Activated CD8-positive, alpha-beta T cell treated with anti-CD3 and anti-CD28 coated beads, Interleukin-2, amount 10 ng/mL, durations not matched to agents 7 days and 5 days (primary cell): ENCODE measurements at regions not wholly inside any gene's neighbourhood (a gene's known extent, or its start where the extent isn't known, plus 50 kb on each side); places are given as distances from the start of the nearest gene placed in this dataset.

Experiments
- ATAC-seq: fragments of 150-1000 bp; cut with Tn5 transposase; one replicate; pipeline ENCODE4 v1.10.0; 2021; ENCODE audit warnings: moderate library complexity
- CTCF ChIA-PET: fragments of 350-600 bp; sonication (Branson Sonifier 250); formaldehyde crosslinking; loops from one replicate; lab custom pipeline; 2021; ENCODE audit warnings: antibody characterized with exemption; lab: Charles Lee
- POLR2A ChIA-PET: fragments of 350-600 bp; sonication (Branson Sonifier 250); formaldehyde crosslinking; loops from one replicate; lab custom pipeline; 2021; ENCODE audit warnings: antibody characterized with exemption; lab: Charles Lee
- DNase-seq: peaks from one replicate; pipeline ENCODE4 v3.0.0-alpha.2; 2020
- H3K27ac Mint-ChIP-seq: one replicate; pipeline ENCODE4 v1.8.0; 2021; ENCODE audit warnings: mild to moderate bottlenecking, mixed read lengths
- H3K27me3 Mint-ChIP-seq: one replicate; pipeline ENCODE4 v1.8.0; 2021; ENCODE audit warnings: low read depth, mixed read lengths
- H3K36me3 Mint-ChIP-seq: one replicate; pipeline ENCODE4 v1.8.0; 2021; ENCODE audit warnings: low read depth, mixed read lengths
- H3K4me1 Mint-ChIP-seq: one replicate; pipeline ENCODE4 v1.8.0; 2021; ENCODE audit warnings: low read depth, mixed read lengths
- H3K4me3 Mint-ChIP-seq: one replicate; pipeline ENCODE4 v1.8.0; 2021; ENCODE audit warnings: mild to moderate bottlenecking, mixed read lengths
- H3K9me3 Mint-ChIP-seq: one replicate; pipeline ENCODE4 v1.8.0; 2022; ENCODE audit warnings: mixed read lengths; ENCODE audit not compliant: insufficient read depth

GRCh38 chr2:100756704-100757103 lies 63.2 kb upstream of the NPAS2 start:
- Mint-ChIP-seq H3K27me3 (peaks cover 12% of the 10 kb centered on the region), H3K4me1 (no peaks in the 10 kb centered on the region), H3K4me3 (no peak overlapping the region), H3K9me3 (no peaks in the 10 kb centered on the region), H3K36me3 (no peaks in the 10 kb centered on the region), H3K27ac (no peak overlapping the region)
- ChIA-PET CTCF (no interaction called here), POLR2A (no interaction called here)
- ATAC-seq (no peak), DNase-seq (no peak)

DNA sequence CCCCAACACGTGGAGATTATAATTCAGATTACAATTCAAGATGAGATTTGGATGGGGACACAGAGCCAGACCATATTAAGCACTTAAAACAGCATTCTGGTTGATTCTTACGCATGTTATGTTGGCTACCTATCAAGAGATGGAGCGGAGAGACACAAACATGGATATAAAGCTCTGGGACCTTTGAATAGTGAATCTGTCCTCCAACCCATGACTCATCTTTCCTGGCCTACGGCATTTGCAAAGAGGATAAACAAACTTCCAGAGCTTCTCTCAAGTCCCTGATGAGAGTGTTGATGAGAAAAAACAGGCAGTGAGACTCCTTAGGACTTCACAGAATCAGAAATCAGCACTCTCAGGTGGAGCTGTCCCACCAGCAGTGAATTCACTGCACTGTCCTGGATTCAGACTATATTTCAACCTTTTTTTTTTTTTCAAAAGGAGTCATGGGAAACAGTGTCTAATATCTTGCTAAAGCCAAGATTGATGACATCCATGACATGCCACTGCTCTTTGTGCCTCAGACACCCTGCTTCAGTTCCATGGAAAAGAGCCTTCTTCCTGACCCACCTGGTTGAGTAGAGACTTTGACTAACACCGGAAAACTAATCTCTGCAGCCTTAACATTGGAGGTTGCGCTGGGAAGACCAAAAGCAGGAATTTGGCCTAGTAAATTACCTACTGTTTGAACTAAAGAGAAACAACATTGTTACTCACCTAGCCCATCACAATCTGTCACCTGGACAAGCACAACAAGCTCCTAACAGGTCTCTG lies 62.1 kb upstream of the NPAS2 start:
- Mint-ChIP-seq H3K27ac (no peak overlapping the region), H3K9me3 (no peaks in the 10 kb centered on the region), H3K36me3 (no peaks in the 10 kb centered on the region), H3K4me3 (no peak overlapping the region), H3K4me1 (no peaks in the 10 kb centered on the region), H3K27me3 (peaks cover 9% of the 10 kb centered on the region)
- CTCF ChIA-PET, result no interaction called here
- POLR2A ChIA-PET, result no interaction called here
- DNase-seq, result no peak
- no peak for ATAC-seq

DNA sequence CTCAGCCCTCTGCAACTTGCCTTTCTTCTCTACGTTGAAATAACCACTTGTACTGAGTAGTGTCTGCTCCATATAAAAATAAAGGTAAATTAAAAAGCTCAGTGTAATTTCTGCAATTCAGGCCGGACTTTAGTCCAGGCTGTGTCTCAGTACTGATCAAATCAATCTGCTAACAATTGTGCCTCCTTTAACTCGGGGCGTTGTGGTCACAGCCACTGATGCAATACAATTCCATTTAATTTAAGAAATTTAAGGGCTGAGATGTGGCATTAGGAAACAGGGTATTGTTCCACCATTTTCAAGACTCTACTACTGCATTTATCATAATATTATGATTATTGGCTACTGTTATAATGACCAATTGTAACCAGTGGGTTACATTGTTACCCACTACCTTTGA lies 60.0 kb upstream of the NPAS2 start:
- ATAC-seq (no peak), DNase-seq (no peak)
- ChIA-PET CTCF (no interaction called here), POLR2A (no interaction called here)
- H3K36me3 Mint-ChIP-seq, result no peaks in the 10 kb centered on the region
- H3K27ac Mint-ChIP-seq, result no peak overlapping the region
- peaks cover 7% of the 10 kb centered on the region for H3K27me3 Mint-ChIP-seq
- no peaks in the 10 kb centered on the region for H3K9me3 Mint-ChIP-seq
- H3K4me3 Mint-ChIP-seq, result no peak overlapping the region
- H3K4me1 Mint-ChIP-seq, result no peaks in the 10 kb centered on the region

- Mint-ChIP-seq H3K36me3 (no peaks in the 10 kb centered on the region), H3K4me3 (no peak overlapping the region), H3K27me3 (peaks cover 3% of the 10 kb centered on the region), H3K9me3 (no peaks in the 10 kb centered on the region), H3K27ac (no peak overlapping the region), H3K4me1 (no peaks in the 10 kb centered on the region)
- DNase-seq (no peak), ATAC-seq (no peak)
- ChIA-PET CTCF (no interaction called here), POLR2A (no interaction called here)
Observed at GRCh38 chr2:100761365-100761764, 58.6 kb upstream of the NPAS2 start.

DNA sequence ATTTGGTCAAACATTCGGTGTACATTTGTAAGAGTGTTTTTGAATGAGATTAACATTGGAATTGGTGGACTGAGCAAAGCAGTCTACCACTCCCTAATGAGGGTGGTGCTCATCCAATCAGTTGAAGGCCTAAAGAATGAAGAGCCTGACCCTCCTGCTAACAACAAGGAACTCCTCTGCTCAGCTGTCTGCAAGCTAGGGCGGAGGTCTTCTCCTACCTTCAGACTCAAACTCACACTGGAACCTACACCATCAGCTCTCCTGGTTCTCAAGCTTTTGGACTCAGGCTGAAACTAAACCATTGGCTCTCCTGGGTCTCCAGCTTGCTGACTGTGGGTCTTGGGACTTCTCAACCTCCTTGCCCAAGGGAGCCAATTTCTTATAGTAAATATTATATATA lies 55.5 kb upstream of the NPAS2 start:
- POLR2A ChIA-PET, result no interaction called here

GRCh38 chr2:100765481-100765880 lies 54.5 kb upstream of the NPAS2 start:
- CTCF ChIA-PET, result no interaction called here
- Mint-ChIP-seq H3K27me3 (peaks cover 7% of the 10 kb centered on the region), H3K9me3 (no peaks in the 10 kb centered on the region), H3K27ac (no peak overlapping the region), H3K4me1 (no peaks in the 10 kb centered on the region), H3K4me3 (no peak overlapping the region), H3K36me3 (no peaks in the 10 kb centered on the region)
- POLR2A ChIA-PET, result no interaction called here
- no peak for ATAC-seq
- DNase-seq, result no peak

More for the DNA sequence above, 55.5 kb upstream of the NPAS2 start:
- H3K4me1 Mint-ChIP-seq, result no peaks in the 10 kb centered on the region
- H3K4me3 Mint-ChIP-seq, result no peak overlapping the region
- no peak for DNase-seq
- H3K27ac Mint-ChIP-seq, result no peak overlapping the region
- H3K9me3 Mint-ChIP-seq, result no peaks in the 10 kb centered on the region
- no peak for ATAC-seq
- H3K36me3 Mint-ChIP-seq, result no peaks in the 10 kb centered on the region
- peaks cover 7% of the 10 kb centered on the region for H3K27me3 Mint-ChIP-seq
- CTCF ChIA-PET, result interaction anchor here (1.0 kb wide), 1 partner anchor 134 kb away, joined by 3 read pairs; no protein-coding TSS in a partner anchor

GRCh38 chr2:100766256-100766655 lies 53.7 kb upstream of the NPAS2 start:
- H3K4me3 Mint-ChIP-seq, result no peak overlapping the region
- no peaks in the 10 kb centered on the region for H3K4me1 Mint-ChIP-seq
- no peak overlapping the region for H3K27ac Mint-ChIP-seq
- ChIA-PET CTCF (no interaction called here), POLR2A (no interaction called here)
- H3K9me3 Mint-ChIP-seq, result no peaks in the 10 kb centered on the region
- DNase-seq, result no peak
- no peaks in the 10 kb centered on the region for H3K36me3 Mint-ChIP-seq
- no peak for ATAC-seq
- peaks cover 10% of the 10 kb centered on the region for H3K27me3 Mint-ChIP-seq

DNA sequence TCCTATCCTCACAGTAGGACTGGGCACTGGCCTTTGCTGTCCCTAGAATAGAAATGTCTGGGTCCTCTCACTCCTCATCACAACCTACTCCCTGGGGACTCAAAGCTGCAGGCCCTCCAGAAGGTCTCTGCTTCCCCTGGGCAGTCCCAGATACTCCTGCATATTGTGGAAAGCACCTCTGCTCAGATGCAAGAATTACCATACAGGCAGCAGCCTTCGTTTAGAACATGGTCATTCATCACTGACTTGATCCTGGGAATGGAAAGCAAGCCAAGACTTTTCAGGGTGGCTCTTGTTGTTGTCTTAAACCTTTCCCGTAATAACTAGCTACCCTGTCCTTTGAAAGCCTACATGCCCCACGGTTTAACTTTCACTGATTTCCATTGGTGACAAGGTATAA lies 53.1 kb upstream of the NPAS2 start:
- ATAC-seq (no peak), DNase-seq (no peak)
- H3K4me1 Mint-ChIP-seq, result no peaks in the 10 kb centered on the region
- no peak overlapping the region for H3K27ac Mint-ChIP-seq
- no peaks in the 10 kb centered on the region for H3K9me3 Mint-ChIP-seq
- peaks cover 11% of the 10 kb centered on the region for H3K27me3 Mint-ChIP-seq
- ChIA-PET POLR2A (no interaction called here), CTCF (no interaction called here)
- H3K36me3 Mint-ChIP-seq, result no peaks in the 10 kb centered on the region
- no peak overlapping the region for H3K4me3 Mint-ChIP-seq

DNA sequence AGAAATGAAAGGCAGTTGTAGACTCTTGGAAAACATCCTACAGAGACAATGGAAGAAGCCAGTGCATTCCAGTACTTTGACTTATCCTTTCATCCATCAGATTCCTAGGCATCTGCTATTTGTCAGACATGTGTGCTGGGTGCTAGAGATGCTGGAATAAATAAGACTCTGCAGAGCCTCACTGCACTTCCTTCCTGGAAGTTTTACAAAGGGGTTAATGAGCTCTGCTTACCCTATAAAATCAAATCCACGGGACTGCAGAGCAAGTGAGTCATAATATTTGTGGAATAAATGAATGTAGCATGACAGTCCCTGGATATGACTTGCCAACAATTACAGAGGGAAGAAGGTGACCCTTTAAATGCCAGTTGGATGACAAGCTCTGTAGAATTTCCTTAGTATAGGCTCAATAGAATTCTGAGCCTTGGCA lies 52.7 kb upstream of the NPAS2 start:
- Mint-ChIP-seq H3K9me3 (no peaks in the 10 kb centered on the region), H3K4me3 (no peak overlapping the region), H3K4me1 (no peaks in the 10 kb centered on the region), H3K27ac (no peak overlapping the region), H3K36me3 (no peaks in the 10 kb centered on the region), H3K27me3 (peaks cover 11% of the 10 kb centered on the region)
- CTCF ChIA-PET, result no interaction called here
- DNase-seq, result no peak
- ATAC-seq, result no peak
- POLR2A ChIA-PET, result no interaction called here

GRCh38 chr2:100767810-100768806 lies 51.8 kb upstream of the NPAS2 start:
- DNase-seq, result no peak
- H3K27me3 Mint-ChIP-seq, result peaks cover 11% of the 10 kb centered on the region
- H3K9me3 Mint-ChIP-seq, result no peaks in the 10 kb centered on the region
- H3K4me3 Mint-ChIP-seq, result no peak overlapping the region
- no peak overlapping the region for H3K27ac Mint-ChIP-seq
- ATAC-seq, result no peak
- CTCF ChIA-PET, result no interaction called here
- H3K36me3 Mint-ChIP-seq, result no peaks in the 10 kb centered on the region
- POLR2A ChIA-PET, result no interaction called here
- no peaks in the 10 kb centered on the region for H3K4me1 Mint-ChIP-seq
